Retina (tissue), 1 donor: ENCODE measurements at regions not wholly inside any gene's neighbourhood (a gene's known extent, or its start where the extent isn't known, plus 50 kb on each side); places are given as distances from the start of the nearest gene placed in this dataset.

Source experiments
- DNase-seq: peaks from one replicate; pipeline ENCODE4 v3.0.0-alpha.2; 2016

DNA sequence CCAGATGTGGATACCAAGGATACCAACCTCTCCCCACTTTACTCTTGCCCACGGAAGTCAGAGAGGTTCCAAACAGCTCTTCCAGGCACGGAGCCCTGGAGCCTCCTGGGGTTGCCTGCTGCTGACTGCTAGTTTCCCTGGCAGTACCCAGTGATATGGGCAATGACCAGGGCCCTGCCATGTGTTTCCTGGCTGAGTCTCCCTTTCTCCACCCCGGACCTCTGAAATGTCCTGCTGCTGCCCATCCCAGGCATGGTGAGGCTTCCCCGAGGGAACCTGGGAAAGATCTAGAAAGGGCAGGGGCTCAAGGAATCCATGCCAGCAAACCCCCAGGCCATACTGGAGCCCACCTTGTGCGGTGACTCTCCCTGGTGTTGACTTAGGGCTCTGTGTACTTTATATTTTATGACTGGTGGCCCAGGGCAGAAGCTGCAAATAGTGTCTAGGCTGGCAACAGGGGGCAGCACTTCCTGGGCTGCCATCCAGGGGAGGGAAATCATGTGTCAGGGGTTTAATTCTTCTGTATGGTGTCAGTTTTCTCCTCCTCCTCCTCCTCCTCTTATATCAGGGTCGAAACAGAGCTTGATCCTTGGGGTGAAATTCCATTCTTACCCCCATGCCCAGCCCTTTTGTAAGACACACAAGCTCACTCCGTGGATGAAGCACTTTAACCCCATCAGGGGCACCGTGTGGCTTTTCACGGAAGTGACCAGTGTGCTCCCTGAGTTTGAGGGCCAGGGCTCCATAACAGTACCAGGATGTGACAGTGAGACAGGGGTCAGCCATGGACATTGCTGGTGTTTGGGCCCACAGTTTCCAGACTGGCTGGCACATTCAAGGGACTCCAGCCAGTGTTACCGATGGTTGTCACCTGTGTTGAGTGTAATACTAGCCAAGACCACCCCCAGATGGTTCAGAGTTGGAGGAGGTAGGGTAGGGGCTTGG, 62.4 kb upstream of the GDF10 start:
- DNase-seq, result no peak

DNA sequence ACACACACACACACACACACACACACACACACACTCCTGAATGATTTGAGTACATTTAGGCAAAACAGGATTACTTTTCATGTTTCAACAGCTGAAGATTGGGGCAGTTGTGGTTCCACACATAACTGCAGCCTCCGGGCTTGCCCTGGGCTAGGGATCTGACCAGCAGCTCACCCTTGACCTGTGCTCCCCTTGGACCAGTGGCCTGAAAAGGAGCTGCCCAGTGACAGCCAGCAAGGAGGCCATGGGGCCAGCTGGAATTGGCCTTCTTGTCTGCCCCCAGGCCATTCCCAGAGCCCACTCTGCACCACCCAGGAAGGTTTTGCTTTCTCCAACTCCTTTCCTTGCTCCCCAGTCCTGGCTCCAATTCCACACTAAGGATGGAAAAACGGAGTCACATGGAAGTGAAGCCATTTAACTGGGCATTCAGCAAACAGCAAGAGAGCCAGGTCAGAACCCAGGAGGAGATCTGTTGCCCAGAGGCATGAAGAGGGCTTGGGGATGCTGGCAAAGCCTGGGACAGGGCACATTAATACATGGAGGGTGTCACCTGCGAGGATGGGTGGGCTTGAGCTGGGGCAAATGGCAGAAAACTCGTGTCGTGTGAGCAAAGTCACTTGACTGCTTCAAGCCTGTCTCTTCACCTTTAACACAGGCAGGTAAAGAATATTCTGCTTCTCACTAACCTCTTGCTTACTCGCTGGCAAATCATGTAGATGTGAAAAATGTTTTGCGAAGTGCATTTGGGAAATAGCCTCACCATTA, 61.5 kb upstream of the GDF10 start:
- DNase-seq, result no peak

DNA sequence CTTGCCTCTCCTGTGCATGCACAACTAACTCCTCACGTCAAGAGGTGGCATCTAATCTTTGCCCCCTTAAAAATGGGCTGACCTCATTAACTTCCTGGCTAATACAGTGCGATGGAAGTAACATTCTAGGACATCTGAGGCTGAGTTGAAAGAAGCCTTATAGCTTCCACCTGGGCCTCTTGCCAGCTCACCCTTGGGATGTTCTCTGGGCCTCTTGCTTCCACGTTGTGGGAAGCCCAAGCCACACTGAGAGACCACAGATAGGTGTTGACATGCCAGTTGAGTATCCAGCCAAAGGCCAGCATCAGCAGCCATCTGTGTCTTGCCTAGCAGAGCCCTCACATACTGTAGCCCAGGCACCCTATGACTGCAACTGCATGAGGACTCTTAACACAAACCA, 60.8 kb upstream of the GDF10 start:
- no peak for DNase-seq

DNA sequence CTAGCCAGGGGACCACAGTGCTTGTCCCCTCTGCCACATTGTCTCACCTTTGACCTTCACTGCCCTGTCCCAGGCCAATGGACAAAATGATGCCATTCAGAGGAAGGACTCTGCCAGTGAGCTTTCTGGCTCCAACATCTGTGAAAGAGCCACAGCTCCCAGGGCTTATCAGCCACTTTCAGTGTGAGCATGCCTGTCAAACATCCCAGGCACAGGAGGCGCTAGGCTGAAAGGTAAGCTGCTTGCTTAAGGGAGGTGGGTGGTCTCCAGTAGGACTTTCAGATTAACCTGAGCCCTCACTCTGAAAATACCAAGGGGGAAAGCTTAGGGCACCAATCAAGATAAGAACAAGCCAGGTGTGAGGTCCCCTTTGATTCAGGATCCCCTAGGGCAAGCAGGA, 59.8 kb upstream of the GDF10 start:
- DNase-seq, result no peak

DNA sequence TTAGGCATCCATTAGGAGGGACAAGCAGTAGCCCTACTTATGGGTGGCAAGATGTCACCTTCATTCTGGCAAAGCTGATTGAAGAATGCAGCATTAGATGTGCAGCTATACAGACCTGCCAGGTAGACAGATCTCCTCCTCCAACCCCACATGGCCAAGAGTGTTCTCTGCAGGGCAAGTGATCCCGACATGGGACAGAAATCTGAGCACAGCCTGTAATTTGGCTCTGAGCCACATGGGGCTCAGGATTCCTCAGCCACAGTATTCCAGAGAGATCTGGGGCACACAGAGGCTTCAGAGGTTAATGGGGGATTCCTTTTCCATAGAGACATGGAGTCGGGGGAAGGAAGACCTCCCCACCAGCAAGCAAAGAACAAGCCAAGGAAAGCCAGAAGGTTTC, 58.7 kb upstream of the GDF10 start:
- no peak for DNase-seq

DNA sequence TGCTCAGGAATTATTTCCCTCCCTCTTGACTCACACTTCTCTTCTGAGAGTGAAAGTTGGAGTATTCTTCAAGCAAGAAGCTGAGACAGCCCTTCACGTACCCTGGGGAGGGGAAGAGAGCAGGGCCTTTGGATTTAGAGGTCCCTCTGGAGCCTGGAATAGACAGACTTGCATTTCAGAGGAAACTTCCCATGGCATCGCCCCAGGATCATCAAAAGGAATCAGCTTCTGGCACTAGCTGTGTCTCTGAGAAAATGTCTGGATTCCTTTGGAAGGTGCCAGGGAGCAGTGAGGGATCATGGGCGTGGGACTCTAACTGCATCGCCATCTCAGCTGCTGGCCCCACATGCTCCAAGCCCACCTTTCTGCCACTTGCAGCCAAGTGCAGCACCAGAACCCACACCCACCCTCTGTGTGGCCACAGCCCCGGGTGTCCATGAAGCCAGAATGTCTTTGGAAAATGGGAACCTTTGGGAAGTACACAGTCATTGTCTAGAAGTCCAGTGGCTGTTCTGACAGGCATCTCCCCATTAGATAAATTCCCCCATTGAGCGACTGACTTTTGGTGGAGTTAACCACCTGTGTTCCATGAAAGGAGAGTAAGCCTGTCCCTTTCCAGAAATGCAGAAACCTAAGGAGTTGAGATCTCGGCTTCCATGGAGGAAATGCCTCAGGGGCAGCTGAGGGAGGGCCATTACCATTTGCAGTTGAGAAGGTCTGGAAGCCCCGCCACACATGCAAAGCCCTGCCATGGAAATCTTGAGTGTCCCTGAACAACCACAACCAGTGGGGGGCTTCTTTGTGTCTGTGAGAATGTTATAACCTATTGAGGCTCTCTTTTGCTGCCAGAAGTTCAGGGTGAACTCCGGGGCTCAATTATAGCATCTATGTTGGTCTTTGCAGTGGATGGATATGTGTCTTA, 57.8 kb upstream of the GDF10 start:
- DNase-seq, result no peak

- no peak for DNase-seq
Measured at GRCh38 chr10:47243356-47243755, 56.6 kb upstream of the GDF10 start.

- DNase-seq, result no peak
Measured at GRCh38 chr10:47243791-47244190, 56.2 kb upstream of the GDF10 start.

DNA sequence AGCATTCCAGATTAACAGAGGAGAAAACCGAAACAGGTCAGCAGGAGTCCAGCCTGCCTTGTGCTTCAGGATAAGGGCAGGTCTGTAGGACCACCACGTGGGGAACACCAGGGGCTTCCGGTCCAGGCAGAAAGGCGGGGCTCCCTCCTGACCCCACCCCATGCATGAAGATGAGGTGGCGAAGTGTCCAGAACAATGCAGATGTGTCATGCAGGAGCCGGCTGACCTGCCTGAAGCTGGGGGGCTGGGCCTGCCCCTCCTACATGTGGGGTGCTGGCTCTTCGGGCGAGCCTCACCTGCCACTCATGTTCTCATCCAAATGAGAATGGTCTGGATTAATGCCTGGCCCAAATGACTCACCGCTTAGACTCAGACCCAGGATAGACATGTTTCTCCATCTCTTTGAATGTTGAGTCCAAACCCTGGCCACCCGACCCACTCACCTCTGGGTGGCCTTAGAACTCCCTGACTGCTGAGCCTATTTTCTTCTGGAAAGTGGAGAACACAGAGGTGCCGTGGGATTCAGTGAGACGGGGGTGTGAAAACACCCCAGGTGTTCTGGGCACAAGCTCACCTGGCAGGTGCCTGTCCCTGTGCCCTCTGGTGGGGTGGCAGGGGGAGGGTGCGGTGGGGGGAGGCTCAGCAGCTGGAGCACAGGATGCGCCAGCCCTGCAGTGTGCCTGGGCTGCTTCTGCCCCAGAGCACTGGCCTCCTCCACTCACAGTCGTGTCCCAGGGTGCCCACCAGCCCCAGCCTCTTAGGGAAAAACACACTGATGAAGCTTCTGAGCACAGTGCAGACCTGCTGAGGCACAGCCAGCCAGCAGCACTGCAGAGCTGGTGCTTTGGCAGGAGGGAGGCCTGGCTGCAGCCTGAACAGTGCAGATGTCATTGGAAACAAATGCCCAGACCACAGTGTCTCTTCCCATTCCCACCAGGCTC, 55.2 kb upstream of the GDF10 start:
- DNase-seq, result no peak

DNA sequence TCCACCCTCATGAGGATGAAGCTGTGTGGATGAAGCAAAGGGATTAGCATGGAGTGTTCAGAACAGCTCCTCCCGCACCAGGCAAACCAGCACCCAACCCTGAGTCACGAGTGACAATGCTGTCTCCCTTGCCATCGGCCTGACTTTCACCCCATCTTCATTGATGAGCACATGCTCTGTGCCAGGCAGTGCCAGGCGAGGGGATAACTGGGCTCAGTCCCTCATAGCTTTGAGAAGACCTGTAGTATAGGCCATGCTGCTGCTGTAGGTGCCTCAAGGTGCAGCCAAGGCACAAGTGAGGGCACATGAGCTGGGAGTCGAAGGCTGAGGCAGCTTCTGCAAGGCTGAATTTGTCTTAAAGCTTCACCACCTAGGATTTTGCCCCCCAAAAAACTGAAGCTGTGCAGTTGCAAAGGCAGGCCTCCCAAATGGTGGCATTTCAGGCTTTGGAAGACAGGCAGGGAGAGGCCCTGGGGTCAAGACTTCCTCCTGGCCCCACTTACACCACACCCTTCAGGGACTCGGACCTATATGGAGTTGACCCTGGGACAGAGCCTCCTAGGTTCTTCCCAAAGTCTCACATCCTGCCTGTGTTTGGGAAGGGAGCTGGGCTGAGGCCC, 54.2 kb upstream of the GDF10 start:
- DNase-seq, result no peak

- DNase-seq, result no peak
Measured at GRCh38 chr10:47246406-47247147, 53.4 kb upstream of the GDF10 start.

- no peak for DNase-seq
Measured at GRCh38 chr10:47247148-47248059, 52.6 kb upstream of the GDF10 start.

DNA sequence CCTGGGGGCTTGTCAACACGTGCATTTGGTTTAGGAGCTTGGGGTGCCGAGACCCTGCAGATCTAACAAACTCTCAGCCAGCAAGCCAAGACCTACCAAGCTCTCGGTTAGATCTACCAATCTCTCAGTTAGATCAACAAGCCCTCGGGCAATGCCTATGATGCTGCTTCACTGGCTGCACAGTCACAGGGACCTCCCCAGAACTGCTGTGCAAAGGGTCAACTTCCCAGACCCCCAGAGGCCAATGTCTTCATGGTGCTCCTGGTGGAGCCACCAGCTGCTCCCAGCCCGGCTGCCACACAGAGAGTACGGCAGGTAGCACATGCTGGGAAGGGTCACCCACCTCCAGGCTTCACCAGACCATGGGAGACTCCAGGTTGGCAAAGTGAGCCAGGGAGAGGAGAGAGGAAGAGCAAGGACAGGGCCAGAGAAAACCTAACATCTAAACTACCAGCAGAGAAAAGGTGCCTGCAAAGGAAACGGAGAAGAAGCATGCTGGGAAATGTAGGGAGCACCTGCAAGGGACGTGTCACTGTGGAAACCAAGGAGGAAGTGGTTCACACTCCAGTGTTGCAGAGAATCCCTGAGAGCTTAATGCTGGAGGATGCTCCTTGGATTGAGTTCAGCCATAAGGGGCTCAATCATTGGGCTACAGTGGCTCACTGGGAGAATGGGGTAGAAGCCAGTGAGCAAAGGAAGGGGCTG, 51.5 kb upstream of the GDF10 start:
- no peak for DNase-seq

DNA sequence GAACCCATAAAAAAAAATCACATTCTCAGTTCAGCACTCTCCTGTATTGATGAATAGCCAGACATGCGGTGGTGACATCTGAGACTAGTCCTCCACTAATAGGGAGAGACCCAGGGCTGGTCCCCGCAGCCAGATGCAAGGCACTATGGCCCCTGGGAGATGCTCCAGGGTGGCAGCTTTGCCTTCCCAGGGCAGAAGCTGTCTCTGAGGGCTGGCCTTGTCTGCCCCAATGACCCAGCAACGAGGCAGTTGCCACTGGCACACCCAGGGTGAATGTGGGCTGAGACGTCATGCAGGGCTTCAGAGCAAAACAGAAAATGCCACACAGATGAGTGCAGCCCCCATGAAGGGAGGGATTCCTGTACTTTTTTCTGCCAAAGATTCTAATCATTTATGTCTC, 50.1 kb upstream of the GDF10 start:
- DNase-seq, result no peak
